Calu3 (cell line): ENCODE measurements at regions not wholly inside any gene's neighbourhood (a gene's known extent, or its start where the extent isn't known, plus 50 kb on each side); places are given as distances from the start of the nearest gene placed in this dataset.

Experiments used
- BruUV-seq: library from RNA; stranded (reverse); fragments of 400-500 nt; replicated peaks from 2 replicates; lab custom pipeline; 2021; lab: Mats Ljungman, UMichigan
- CTCF ChIA-PET: fragments of 300-600 bp; sonication (Branson Sonifier 250); formaldehyde crosslinking; loops from one replicate; lab custom pipeline; 2022; ENCODE audit warnings: antibody characterized with exemption; lab: Charles Lee
- DNase-seq: peaks from one replicate; pipeline ENCODE4 v3.0.0; 2022
- H3K27ac Mint-ChIP-seq: one replicate; pipeline ENCODE4 v1.8.0; 2022; ENCODE audit warnings: mixed read lengths; ENCODE audit not compliant: unreplicated experiment
- H3K27me3 Mint-ChIP-seq: one replicate; pipeline ENCODE4 v1.8.0; 2022; ENCODE audit warnings: mixed read lengths; ENCODE audit not compliant: unreplicated experiment
- H3K36me3 Mint-ChIP-seq: one replicate; pipeline ENCODE4 v1.8.0; 2022; ENCODE audit warnings: mild to moderate bottlenecking, moderate library complexity, mixed read lengths; ENCODE audit not compliant: insufficient read depth, unreplicated experiment
- H3K4me1 Mint-ChIP-seq: one replicate; pipeline ENCODE4 v1.8.0; 2022; ENCODE audit warnings: mild to moderate bottlenecking, low read depth, mixed read lengths; ENCODE audit not compliant: unreplicated experiment
- H3K4me3 Mint-ChIP-seq: one replicate; pipeline ENCODE4 v1.8.0; 2022; ENCODE audit warnings: mild to moderate bottlenecking, low read depth, moderate library complexity, mixed read lengths; ENCODE audit not compliant: unreplicated experiment
- H3K9me3 Mint-ChIP-seq: one replicate; pipeline ENCODE4 v1.8.0; 2022; ENCODE audit warnings: low read depth, mixed read lengths; ENCODE audit not compliant: unreplicated experiment
- CTCF ChIP-seq: fragments of 200-600 bp; IDR thresholded peaks from one replicate; pipeline ENCODE4 v1.8.0; 2022; ENCODE audit warnings: antibody characterized with exemption; ENCODE audit not compliant: unreplicated experiment
- intact Hi-C: fragments of 100-400 bp; cut with micrococcal nuclease; formaldehyde crosslinking; loops from one replicate; pipeline ENCODE4 v1.10.0; 2022; ENCODE audit not compliant: unreplicated experiment

- Mint-ChIP-seq H3K9me3 (no peaks in the 10 kb centered on the region), H3K4me1 (peaks cover 42% of the 10 kb centered on the region), H3K4me3 (no peak overlapping the region), H3K36me3 (peaks cover 4% of the 10 kb centered on the region), H3K27me3 (no peaks in the 10 kb centered on the region), H3K27ac (no peak overlapping the region)
- no peak for DNase-seq
- intact Hi-C loops = no loop called here
- BruUV-seq = no TSS peak
- CTCF ChIA-PET = no interaction called here
- TF ChIP-seq CTCF = no peak
Observed at GRCh38 chr10:60450291-60450690, 60.6 kb upstream of the ANK3 start.

GRCh38 chr10:60448246-60448645 is 58.6 kb upstream of the ANK3 start:
- Mint-ChIP-seq H3K27ac (no peak overlapping the region), H3K27me3 (no peaks in the 10 kb centered on the region), H3K4me3 (no peak overlapping the region), H3K36me3 (peaks cover 4% of the 10 kb centered on the region), H3K4me1 (peaks cover 42% of the 10 kb centered on the region), H3K9me3 (no peaks in the 10 kb centered on the region)
- DNase-seq = no peak
- TF ChIP-seq CTCF = no peak
- BruUV-seq = no TSS peak
- CTCF ChIA-PET = no interaction called here
- intact Hi-C loops = no loop called here

GRCh38 chr10:60446851-60447250 is 57.2 kb upstream of the ANK3 start:
- intact Hi-C loops = loop anchor here (2.0 kb wide), 1 partner anchor 102 kb away; no protein-coding TSS in a partner anchor
- no TSS peak for BruUV-seq

GRCh38 chr10:60446070-60446833 is 56.6 kb upstream of the ANK3 start:
- Mint-ChIP-seq H3K36me3 (peaks cover 4% of the 10 kb centered on the region), H3K9me3 (no peaks in the 10 kb centered on the region), H3K27me3 (no peaks in the 10 kb centered on the region), H3K4me3 (no peak overlapping the region), H3K27ac (peak overlapping the region; percentile 53), H3K4me1 (peaks cover 27% of the 10 kb centered on the region)
- no peak for TF ChIP-seq CTCF
- CTCF ChIA-PET = interaction anchor here (1.4 to 2.1 kb wide), 3 partner anchors 25 to 322 kb away, joined by 3 to 10 read pairs (median 3); no protein-coding TSS in a partner anchor
- BruUV-seq = no TSS peak
- no peak for DNase-seq
- intact Hi-C loops = loop anchor here (2.0 kb wide), 1 partner anchor 103 kb away; no protein-coding TSS in a partner anchor

More at GRCh38 chr10:60446851-60447250, 57.2 kb upstream of the ANK3 start:
- peak; percentile 63 for DNase-seq
- H3K27ac Mint-ChIP-seq = peak overlapping the region; percentile 53
- TF ChIP-seq CTCF = no peak
- H3K36me3 Mint-ChIP-seq = peaks cover 4% of the 10 kb centered on the region
- peaks cover 30% of the 10 kb centered on the region for H3K4me1 Mint-ChIP-seq
- H3K9me3 Mint-ChIP-seq = no peaks in the 10 kb centered on the region
- CTCF ChIA-PET = interaction anchor here (1.4 to 2.1 kb wide), 3 partner anchors 25 to 321 kb away, joined by 3 to 10 read pairs (median 3); no protein-coding TSS in a partner anchor
- no peaks in the 10 kb centered on the region for H3K27me3 Mint-ChIP-seq
- H3K4me3 Mint-ChIP-seq = no peak overlapping the region
